SIG-M5 treated with dmso at 0.1 percent for 504 hours (cell line): ENCODE measurements at regions not wholly inside any gene's neighbourhood (a gene's known extent, or its start where the extent isn't known, plus 50 kb on each side); places are given as distances from the start of the nearest gene placed in this dataset.

ENCODE experiments used
- DNase-seq: peaks from one replicate; lab custom pipeline; 2025; ENCODE audit not compliant: unreplicated experiment; lab: John Stamatoyannopoulos, UW

DNA sequence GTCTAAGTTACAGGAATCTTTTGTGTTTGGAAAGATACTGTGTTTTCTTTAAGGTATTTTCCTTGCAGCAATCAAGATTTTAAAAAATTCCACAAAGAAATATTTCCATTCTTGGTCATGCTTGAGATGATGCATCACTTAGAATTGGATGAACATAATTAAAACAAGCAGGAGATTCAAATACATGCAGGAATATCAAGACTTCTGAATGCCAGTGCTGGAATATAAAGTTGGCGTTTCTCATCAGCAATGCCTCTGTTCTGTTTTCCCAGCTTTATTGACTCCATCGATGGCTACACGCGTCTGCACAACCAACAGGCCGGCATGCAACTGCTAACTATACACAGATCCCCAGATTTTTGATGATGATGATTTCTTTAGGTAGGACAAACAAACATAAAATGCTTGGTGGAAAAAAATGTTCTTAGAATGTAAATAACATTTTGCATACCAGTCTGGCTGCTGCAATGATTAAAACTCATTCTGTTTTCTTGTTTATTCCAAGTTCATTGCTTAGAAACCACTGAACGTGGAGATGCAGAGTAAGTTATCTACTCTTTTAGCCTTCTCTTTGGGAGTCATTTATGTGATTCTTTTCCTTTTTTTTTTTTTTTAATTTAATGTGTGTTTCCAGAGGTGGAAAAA, 91.3 kb upstream of the FAM171A1 start:
- no peak for DNase-seq

DNA sequence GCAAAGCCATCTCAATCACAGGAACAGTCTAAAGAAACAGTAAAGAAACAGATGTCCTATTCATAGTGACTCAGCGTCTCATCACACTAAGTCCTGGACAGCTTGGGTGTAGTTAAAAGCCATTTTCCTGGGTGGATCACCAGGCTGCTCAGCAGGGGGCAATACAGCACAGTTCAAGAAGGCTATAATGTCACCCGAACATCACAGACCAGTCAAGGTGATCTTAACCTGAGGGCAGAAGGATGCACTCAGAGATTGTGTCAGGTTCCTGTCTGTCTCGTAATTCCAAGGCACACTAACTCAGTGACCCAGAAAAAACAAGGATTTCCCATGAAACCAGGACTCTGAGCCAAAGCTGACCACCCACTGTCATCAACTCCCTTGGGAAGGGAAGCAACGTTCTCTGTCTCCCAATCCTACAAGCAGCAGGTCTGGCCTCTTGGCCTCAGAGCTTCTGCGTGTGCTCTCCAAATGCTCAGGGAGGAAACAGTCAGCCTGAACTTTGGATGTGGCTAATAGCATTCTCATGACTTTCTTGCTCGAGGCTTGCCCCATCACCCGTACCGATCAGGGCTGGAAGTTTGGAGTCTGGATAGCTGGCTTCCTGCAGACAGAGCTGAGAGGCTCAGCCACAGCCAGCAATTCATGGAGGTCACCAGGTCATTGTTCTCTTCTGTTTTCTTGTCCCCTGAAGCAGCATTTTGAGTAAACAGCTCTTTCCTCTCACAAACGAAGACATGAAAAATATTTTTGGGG, 90.4 kb upstream of the FAM171A1 start:
- no peak for DNase-seq

DNA sequence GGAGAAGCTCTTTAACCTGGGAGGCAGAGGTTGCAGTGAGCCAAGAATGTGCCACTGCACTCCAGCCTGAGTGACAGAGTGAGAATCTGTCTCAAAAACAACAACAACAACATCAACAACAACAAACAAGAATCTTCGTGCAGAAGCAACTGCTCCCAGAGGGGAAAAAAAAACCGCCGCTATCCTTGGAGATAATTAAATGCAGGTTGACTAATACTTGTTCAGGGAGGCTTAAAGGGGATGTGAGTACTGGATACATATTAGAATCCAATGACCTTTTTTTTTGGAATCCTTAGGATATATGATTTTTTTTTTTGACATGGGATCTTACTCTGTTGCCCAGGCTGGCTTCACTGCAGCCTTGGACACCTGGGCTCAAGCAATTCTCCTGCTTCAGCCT, 89.6 kb upstream of the FAM171A1 start:
- no peak for DNase-seq

- no peak for DNase-seq
Observed at GRCh38 chr10:15459218-15459617, 88.1 kb upstream of the FAM171A1 start.

DNA sequence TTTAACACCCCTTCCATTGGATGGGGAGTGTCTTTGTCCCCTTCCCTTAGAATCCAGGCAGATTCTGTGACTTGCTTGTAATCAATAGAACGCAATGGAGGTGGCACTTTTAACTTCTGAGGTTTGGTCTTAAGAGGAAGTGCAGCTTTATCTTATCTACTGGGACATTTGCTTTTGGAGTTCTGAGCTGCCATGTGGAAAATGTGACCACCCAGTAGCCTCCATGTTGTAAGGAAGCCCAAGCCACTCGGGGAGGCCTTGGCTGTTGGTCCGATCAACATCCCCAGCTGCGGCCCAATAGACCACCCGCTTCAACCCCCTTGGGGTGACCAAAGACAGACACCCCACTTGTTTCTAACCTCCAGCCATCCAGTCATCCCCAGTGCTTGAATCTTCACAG, 86.3 kb upstream of the FAM171A1 start:
- DNase-seq = no peak

- no peak for DNase-seq
Observed at GRCh38 chr10:15455456-15455855, 84.4 kb upstream of the FAM171A1 start.

DNA sequence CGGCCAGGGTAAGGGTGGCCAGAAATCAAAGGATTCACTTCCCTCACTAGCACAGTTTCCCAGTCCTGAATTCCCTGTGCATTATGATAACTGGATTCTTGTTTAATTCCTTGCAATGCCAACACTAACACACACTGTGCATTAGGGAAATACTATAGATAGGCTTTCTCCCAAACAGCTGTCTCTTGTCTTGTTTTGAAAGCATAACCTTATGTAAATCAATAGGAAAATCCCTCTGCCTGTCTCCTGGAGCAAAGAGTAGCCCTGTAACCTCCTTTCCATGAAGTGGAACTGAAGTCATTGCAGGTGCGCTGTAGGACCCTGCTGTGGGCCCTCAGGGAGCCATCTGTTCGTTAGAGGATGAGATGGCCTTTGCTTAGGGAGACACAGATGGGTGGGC, 82.8 kb upstream of the FAM171A1 start:
- no peak for DNase-seq

DNA sequence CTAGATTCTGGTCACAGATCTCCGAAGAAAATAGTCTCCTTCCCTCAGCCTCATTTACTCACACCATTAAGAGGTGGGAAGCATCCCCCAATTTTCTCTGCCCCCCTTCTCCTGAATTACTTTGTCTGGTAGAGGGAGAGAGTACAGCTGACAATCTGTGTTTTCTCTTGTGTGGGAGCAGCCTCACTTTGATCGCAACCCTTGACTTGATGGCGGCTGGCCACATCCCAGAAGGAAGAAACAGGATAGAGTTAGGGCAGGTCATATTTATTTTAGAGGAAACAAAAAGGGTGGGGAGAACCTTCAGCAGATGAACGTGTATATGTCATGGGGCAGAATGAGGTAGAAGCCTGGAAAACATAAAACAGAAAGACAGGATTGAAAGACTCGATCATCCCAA, 82.4 kb upstream of the FAM171A1 start:
- DNase-seq = no peak

DNA sequence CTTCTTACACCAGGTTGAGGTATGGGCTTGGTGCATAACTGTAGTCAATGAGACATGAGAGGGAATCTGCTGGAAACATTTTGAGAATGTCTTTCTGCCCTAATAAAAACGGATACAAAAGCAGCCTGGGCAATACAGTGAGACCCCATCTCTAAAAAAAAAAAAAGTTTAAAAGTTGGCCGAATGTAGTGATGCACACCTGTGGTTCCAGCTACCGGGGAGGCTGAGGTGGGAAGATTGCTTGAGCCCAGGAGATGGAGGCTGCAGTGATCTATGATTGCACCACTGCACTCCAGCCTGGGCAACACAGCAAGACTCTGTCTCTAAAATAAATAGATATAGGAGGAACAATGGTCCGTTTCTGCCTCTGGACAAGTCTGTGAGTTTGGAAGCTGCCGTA, 81.5 kb upstream of the FAM171A1 start:
- no peak for DNase-seq

DNA sequence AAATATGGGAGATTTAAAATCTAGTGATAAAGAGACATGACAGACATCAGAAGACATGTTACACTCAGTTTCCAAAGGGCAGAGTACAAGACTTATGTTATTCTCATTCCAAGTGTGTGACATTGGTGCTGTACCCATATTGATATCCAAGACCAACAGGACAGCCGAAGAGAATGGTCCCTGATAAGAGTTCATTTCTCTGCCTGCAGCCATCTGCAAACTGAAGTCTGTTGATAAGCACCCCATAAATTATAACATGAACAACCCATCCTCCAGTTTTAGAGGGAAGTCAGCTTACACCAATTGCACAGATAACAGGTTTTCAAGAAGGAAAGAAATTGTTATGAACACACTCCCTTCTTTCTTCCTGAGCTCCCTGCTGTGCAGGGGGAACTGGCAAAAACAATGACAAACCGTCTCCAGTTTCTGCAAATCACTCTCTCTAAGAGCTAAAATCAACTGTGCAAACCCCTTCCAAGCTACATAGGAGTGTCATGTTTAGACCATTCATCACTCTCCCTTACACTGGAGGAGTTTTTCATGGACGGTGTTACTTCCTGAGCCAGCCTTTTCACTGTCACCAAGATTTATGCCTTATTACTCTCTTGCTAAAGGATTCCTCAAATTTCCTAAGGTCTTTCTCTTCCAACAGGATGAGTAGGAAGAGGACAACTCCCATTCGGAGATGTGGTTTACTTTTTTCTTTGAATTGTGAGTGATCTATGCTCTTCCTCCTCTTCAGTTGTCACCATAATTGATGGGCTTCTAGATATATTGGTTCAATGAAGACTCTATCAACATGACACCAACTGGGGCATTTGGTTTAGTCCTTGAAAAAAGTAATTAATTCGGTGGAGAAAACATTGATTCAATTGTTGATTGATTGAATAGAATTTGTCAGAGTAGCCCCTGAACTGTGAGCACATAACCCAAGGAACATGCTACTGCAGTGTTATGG, 80.3 kb upstream of the FAM171A1 start:
- DNase-seq = no peak

DNA sequence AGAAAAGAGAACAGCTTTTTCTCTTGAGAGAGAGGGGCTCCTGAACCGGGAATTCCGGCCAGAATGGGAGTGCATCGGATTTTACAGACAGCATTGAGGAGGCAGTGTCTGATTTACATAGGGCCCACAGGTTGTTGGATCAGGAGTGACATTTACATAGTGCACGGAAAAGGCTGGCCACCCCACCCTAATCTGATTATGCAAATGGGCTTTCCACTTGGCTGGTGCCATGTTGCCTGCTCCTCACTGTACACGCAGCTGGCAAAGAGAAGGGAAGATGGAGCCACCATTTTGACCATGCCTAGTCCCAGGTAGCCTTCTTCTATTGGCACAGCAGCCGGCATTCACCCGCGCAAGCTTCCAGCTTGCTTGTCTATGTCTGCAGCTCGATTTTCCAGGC, 77.5 kb upstream of the FAM171A1 start:
- no peak for DNase-seq

GRCh38 chr10:15445006-15445390, 73.9 kb upstream of the FAM171A1 start:
- DNase-seq = no peak

DNA sequence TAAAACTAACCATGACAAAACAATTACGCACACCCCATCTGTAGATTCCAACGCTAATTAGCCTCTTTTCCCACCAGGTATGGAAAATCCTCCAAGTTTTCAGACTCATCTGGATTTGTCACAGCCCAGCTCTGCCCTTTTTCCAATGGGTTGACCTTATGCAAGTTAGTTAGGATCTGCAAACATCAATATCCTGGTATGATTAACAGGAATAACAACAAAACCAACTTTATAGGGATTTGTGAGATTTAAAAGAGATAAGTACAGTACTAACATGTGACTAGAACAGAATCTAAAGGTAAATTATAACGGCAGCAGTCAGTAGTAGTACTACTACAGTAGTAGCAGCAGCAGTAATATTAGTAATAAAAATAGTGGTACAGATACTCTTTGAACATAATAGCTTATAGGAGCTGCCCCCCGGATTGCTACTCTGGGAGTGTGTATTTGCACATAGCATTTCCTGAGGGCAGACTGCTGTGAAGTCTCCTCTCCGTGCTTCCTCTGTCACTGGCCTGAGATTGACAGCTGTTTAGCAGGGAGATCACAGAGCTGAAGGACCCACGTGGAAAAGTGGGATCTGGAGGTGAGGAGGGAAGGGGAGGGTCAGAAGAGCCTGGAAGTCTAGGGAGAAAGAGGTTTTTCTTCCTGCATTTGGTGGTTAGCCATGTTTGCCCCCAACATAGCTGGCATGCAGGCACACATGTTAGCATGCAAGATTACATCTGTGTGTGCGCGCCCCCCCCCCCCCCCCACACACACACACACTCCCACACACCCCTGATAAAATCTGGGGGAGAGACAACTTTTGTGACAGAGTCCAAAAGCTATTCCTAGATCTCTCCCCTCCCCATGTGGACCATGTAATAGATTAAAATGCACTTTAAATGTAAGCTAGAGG, 73.3 kb upstream of the FAM171A1 start:
- no peak for DNase-seq

- DNase-seq = no peak
Observed at GRCh38 chr10:15442056-15442455, 71.0 kb upstream of the FAM171A1 start.

DNA sequence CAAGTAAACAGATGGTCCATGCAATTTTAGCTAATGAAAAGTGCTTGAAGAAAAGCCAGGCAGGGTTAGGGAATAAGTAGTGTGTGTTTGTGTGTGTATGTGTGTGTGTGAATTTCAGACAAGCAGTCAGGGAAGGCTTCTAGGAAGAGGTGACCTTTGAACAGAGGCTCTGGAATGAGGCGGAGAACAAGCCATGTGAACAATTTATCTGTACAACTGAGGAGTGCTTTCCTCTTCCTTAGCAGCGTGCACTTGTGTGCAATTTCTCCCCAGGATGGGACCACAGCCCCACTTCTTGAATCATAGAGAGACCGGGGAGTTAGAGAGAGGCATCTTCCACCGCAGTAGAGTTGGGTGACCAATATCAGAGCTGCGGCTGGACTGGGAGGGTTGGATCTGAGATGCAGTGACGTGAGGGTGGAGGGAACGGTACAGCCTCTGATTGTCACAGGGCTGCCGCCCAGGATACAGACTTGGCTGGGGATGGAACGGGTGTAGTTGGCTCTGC, 69.2 kb upstream of the FAM171A1 start:
- no peak for DNase-seq

DNA sequence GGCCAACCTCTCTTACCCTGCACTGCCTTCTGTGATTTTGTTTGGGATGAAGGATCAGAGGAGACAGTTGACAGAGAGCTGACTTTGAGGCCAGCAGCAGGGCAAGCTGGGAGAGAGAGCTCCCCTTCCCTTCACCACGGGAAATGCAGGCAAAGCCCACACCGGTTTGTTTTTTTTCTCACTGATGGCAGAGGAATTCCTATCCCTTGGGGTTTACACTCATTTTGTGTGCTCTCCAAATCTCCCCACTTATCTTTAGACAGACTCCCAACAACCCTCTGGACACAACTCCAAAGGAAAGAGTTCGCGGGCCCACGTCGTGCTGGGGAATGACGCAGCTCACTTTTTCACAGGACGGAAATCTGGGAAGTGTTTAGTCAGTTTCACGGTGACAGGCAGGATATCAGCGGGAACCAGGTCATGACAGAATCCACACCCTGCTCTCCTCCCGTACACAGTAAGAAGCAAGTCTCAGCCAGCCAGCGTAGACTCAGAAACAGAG, 68.3 kb upstream of the FAM171A1 start:
- no peak for DNase-seq

DNA sequence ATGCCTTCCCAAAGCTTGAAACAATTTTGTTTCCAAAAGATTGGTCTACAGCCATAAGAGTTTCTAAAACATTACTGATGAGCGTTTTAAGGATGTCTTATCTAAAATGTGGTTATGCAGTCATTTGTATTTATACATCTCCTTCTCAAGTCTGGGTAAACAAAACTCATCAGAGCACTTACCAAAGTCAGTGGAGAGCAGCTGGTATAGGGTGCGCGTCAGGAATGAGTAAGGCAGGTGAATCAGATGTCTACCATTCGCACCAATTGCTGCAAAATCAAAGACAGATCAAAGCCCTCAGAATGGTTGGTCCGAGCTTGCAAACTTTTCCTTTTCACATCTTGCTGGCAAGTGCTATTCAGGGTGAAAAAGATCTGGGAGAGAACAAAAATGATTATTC, 65.6 kb upstream of the FAM171A1 start:
- DNase-seq = no peak

GRCh38 chr10:15433850-15434537, 62.9 kb upstream of the FAM171A1 start:
- DNase-seq = peak; percentile 28

- DNase-seq = no peak
Observed at GRCh38 chr10:15432266-15432665, 61.2 kb upstream of the FAM171A1 start.
